NCI-H1417 (cell line): ENCODE measurements at regions not wholly inside any gene's neighbourhood (a gene's known extent, or its start where the extent isn't known, plus 50 kb on each side); places are given as distances from the start of the nearest gene placed in this dataset.

Experiments used
- DNase-seq, 3 experiments: peaks; one replicate each; lab custom pipeline; 2025; lab: John Stamatoyannopoulos, UW

DNA sequence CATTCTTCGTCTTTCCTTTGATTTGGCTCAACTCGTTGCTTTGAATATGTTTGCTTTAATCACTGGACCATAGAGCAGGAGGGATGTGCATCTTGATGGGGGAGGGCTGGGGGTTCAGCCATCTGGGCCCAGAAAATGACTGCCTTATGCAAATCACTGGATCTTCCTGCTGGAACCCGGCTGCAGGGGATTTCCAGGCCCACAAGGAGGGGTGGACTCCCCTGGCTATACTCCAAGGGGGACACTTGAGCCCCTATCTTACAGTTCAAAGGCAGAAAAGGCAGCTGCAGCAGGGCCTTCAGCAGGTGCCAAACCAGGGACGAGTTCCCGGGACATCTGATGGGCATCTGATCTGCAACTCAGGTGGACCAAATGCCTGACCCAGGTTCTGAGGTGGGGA, 122.5 kb downstream of the DICER1 start:
- DNase-seq = peak in 1 of 3 experiments; percentile 14

- no peak for DNase-seq
Observed at GRCh38 chr14:95033682-95034632, 123.4 kb downstream of the DICER1 start.

DNA sequence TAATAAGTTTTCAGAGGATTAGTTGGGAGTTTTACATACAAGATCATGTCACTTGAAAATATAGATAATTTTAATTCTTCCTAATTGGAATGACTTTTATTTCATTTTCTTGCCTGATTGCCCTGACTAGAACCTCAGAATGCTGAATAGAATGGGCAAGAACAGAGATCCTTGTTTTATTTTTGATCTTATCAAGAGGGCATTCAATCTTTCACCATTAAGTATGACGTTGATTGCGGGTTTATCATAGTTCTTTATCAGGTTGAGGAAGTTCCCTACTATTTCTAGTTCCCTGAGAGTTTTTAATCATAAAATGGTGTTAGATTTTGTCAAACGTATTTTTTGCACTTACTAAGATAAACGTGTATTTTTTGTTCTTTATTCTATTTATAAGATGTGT, 124.3 kb downstream of the DICER1 start:
- no peak for DNase-seq

DNA sequence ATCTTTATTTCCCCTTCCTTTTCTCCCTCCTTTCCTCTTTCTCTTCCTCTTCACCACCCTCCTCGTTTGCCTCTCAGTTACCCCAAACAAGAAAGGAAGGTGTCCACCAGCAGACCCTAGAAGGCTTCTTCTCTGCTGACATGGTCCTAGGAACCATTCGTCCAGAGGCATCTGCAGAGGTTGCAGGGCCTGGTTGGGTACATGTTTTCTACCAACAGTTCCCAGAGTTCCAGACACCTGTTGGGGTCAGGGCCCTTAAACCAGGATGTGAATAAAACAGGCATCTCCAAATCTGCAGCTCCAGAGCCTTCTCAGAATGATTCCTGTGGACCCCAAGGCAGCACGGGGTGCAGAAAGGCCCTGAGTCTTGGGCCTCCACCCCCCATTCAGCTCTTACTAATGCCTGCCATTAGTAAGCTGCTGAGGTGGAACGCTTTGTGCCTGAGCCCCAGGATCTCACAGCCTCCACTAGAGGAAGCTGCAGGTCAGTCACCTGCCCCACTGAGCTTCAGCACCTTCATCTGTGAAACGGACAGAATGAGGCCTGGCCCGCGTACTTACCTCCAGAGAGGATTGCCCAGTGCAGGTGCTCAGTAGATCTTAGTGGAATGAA, 130.4 kb downstream of the DICER1 start:
- DNase-seq = no peak

- DNase-seq = no peak
Observed at GRCh38 chr14:95025941-95026340, 131.4 kb downstream of the DICER1 start.

DNA sequence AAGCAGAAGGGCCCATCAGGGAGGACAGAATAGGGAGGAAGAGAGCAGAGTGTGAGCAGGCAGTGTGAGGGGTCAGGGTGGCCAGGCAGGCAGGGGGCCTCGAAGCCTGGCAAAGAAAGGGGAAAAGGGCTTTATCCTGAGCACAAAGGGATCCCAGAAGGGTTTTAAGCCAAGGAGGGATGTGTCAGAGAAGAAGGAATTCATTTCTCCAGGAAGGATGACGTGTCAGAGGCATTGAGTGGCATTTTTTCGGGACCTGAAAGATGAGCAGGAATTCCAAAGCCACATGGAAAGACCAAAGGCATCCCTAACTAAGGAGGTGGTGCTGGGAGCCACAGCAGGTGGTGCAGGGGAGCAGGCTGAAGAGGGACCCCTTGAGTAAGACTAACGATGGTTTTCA, 132.1 kb downstream of the DICER1 start:
- DNase-seq = no peak

GRCh38 chr14:95024380-95024779, 132.9 kb downstream of the DICER1 start:
- DNase-seq = no peak

DNA sequence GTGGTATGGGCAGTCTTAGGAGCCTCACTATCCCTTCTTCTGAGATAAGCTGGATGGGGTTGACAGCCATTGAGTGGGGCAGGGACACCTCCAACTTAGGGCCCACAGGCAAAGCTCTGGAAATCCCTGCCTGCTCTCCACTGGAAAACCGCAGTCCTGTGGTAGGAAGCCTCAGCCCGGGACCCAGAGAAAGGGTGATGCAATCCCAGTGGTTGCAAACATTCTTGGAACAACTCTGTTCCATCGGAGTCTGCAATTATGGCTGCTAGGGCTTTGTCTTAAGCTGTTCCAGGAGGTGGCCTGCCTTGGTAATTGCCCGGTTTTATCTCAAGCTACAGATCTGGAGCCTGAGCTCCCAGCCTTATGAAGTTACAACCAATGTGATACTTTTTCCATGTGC, 133.4 kb downstream of the DICER1 start:
- DNase-seq = no peak

DNA sequence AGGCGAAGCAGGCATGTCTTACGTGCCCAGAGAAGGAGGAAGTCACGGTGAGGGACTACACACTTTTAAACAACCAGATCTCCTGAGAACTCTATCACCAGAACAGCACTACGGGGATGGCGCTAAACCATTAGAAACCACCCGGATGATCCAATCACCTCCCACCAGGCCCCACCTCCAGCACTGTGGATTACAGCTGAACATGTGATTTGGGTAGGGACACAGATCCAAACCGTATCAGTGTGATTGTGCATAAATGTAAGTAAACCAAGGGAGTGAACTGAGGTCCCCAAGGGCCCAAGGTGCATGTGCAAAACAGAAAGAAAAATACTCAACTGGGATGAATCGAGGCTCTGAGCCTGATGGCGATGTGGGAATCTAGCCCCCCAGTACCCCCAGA, 134.2 kb downstream of the DICER1 start:
- no peak for DNase-seq

DNA sequence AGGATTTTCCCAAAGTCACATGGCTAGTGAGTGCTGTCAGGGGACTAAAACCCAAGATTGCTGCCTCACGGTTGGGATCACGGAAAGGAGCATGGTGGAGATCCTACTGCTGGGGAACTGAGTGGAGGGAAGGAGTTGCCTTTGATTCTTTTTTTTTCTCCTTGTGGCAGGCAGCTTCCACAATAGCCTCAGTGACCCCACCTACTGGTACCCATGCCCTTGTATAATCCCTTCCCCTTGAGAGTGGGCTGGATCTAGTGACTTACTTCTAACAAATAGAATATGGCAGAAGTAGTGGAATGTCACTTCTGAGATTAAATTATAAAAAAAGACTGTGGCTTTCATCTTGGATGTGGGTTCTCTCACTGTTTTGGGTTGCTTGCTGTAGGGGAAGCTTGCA, 135.7 kb downstream of the DICER1 start:
- no peak for DNase-seq

GRCh38 chr14:95018821-95019220, 138.5 kb downstream of the DICER1 start:
- no peak for DNase-seq

DNA sequence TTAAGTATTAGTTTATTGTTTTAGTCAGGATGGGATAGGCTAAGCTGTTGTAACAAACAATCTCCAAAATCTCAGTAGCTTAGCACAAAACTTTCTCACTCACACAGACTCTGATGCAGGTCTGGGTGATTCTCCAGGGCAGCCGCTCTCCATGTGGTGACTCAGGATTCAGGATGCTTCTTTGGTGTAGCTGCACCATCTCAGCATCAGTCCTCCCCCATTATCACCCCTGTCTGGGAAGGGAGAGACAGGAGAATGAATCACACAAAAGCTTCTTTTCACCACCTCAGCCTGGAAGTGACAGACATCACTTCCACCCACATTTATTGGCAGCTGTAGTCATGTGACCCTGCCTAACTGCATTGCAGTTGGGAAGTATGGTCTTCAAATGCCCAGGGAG, 142.3 kb downstream of the DICER1 start:
- DNase-seq = no peak

DNA sequence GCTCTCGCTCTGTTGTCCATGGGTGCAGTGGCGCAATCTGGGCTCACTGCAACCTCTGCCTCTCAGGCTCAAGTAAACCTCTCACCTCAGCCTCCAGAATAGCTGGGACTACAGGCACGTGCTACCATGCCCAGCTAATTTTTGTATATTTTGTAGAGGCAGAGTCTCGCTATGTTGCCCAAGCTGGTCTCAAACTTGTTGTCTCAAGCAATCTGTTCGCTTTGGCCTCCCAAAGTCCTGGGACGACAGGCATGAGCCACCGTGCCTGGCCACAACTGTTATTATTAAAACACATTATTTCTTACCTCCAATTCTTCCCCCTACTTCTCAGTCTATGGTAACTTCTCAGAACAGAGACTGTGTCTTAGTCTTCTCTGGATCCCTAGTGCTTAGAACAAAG, 143.3 kb downstream of the DICER1 start:
- DNase-seq = no peak

DNA sequence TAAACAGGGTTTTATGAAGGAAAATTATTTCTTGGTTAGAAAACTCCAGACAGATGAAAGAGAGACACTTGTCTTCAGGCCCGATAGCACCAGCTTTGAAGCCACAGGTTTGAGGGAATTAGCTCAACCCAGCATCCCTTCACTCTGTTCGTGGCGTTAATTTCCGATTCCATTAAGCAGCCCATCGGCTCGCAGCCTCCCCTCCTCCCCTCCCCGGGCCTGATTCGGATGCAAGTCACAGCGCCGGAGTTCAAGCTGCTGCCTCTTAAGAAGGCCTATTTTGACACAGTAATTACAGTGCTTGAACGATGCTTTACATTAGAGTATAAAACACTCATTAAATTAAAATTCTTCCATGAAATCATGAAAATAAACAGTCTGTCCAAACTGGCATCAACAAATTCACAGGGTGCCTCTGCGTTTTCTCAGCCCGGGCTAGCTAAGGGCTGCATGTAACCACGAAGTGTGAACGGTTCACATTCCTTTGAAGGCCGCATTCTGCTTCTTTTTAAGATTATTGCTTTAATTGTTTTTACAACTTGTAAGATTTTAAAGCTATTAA, 145.8 kb downstream of the DICER1 start:
- DNase-seq = peak in 2 of 3 experiments; percentile 51 to 76

GRCh38 chr14:95008445-95009217, 148.7 kb downstream of the DICER1 start:
- peak in 1 of 3 experiments; percentile 57 for DNase-seq

GRCh38 chr14:95007921-95008320, 149.4 kb downstream of the DICER1 start:
- no peak for DNase-seq

DNA sequence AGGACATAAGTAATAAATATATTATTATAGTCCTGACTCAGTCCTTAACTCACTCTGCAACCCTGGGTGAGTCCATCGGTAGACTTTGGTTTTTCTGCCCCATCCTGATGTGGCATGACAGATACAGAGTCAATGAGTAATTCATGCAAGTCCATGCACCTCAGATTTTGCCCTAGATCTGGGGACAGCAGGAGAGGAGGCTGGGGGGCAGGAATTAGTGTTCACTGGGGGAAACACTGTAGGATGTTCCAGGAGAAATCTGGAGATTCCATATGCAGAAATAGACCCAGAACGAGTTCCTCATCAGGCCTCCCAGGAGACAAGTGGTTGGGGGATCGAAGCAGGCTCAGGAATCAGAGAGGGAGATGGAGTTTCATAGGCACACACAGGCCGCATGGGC, 150.8 kb downstream of the DICER1 start:
- no peak for DNase-seq

GRCh38 chr14:95006051-95006450, 151.3 kb downstream of the DICER1 start:
- no peak for DNase-seq

DNA sequence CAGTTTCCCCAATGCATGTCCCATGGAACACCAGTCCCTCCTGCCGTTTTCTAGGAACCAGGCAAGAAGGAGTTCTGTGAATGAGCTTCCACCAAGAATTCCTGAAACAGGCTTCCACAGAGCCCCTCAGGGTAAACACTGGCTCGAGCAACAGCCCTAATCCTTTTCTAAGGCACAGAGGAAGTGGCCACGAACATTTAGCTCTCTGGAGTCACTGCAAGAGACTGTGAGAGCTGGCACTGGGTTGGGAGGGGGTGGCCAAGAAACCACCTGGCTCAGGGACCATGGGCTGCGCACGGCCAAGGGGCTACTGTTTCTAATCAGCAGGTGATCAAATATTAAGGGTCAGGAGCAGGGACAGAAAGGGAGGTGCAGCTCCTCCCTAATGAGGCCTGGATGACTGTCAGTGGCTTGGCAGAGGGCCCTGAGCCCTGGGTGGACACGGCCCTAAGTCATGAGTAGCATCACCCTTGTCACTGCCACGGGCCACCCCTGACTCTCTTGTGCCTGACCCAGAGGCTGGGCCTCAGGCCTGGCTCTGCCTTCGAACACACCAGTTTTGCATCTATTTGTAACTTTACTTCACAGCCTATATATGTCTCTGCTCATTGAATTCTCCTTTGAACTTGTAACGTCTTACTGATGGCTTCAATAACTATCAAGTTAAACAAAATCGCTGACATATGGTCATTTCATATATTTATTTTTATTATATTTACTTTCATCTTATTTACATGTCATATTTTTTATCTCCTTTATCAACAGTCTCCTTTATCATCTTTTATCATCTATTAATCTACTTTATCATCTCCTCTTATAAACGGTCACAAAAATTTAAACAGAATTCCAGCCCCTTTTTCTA, 154.0 kb downstream of the DICER1 start:
- DNase-seq = no peak

DNA sequence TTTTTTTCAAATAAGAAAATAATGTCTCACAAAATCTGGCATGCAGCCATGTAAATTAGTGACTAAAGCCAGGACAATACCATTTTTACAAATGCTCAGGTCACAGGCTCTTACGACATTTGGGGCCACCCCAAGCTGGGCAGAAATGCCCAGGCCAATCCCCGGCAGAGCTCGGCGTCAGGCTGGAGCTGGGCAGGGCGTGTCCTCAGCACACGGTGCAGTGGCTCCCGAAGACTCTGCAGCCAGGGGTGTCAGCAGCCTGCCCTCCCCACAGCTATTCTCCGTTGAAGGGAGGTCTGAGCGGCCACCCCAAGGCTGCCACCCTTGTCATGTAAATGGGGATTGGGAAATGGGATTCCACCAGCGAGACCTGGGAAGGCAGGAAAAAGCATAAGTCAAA, 158.6 kb downstream of the DICER1 start:
- no peak for DNase-seq

DNA sequence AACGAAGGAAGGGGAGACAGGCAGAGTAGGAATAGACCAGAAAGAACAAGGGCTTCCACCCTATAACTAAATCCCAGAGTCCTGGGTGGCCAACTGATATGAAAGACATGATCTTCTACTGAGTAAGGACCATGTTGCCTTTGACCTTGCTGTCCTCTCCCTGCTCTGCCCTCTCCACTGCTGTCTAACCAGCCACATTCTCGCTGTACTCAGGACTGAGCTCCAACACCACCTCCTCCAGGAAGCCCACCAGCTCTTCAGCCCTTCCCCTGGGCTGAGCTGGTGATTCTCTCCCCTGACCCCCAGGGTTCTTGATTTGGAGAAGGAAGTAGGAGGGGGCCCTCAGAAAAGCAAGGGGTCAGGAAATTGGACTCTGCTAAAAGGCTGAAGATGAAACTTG, 159.2 kb downstream of the DICER1 start:
- no peak for DNase-seq
